HL-60 (cell line): ENCODE measurements at regions not wholly inside any gene's neighbourhood (a gene's known extent, or its start where the extent isn't known, plus 50 kb on each side); places are given as distances from the start of the nearest gene placed in this dataset.

Experiments
- DNase-seq, 2 experiments: peaks; one replicate each; pipeline ENCODE4 v3.0.0-alpha.2; 2010 to 2020; ENCODE audit warnings: low read depth in 1 of 2, low spot score in 1 of 2
- H3K27ac ChIP-seq: fragments of 250-450 bp; sonication (Bioruptor Pico); replicated peaks from 2 replicates; pipeline ENCODE4 v1.5.1; 2020; ENCODE audit warnings: mild to moderate bottlenecking, moderate library complexity
- H3K27me3 ChIP-seq: fragments of 250-450 bp; sonication (Bioruptor Pico); 2 replicates; pipeline ENCODE4 v1.5.1; 2021; ENCODE audit warnings: mild to moderate bottlenecking, moderate library complexity; ENCODE audit not compliant: insufficient read depth, poor library complexity, severe bottlenecking
- H3K4me3 ChIP-seq: replicated peaks from 2 replicates; pipeline ENCODE4 v1.5.1; 2011; ENCODE audit warnings: mild to moderate bottlenecking, control low read depth, low read length; ENCODE audit not compliant: insufficient read depth
- GABPA ChIP-seq: IDR thresholded peaks from 2 replicates; pipeline ENCODE4 v1.6.1; 2012; ENCODE audit warnings: low read depth
- POLR2AphosphoS5 ChIP-seq: IDR thresholded peaks from 2 replicates; pipeline ENCODE4 v1.6.1; 2012; ENCODE audit warnings: low read depth
- REST ChIP-seq: IDR thresholded peaks from 2 replicates; pipeline ENCODE4 v1.6.1; 2012; ENCODE audit warnings: low read depth; ENCODE audit not compliant: insufficient replicate concordance
- SPI1 ChIP-seq: IDR thresholded peaks from 2 replicates; pipeline ENCODE4 v1.6.1; 2012; ENCODE audit warnings: low read depth, mild to moderate bottlenecking, borderline replicate concordance
- TF ChIP-seq, protein P1 (sequence below): IDR thresholded peaks from one replicate; pipeline ENCODE4 v1.5.1; 2011; ENCODE audit warnings: low read length, control low read depth, inconsistent platforms; ENCODE audit not compliant: insufficient read depth

DNA sequence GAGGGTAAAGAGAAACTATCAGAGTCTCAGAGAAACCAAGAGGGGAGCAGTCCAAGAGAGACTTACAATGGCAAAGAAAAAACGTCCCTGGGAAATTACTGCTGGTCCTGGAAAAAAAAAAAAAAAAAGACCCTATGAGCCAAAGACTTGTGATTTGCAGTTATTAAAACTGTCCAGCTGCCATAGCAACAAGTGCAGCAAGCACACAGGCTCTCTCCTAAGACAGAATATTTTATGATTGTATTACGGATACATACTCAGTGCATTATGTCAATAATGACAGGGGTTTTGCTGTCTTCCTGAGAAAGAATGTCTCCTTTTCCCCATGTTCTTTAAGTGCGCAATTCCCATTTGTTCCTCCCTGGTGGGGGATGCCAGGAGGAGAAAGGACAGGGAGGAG lies 178.5 kb downstream of the GPAM start:
- no peak for DNase-seq
- H3K4me3 ChIP-seq, result no peak overlapping the region
- TF ChIP-seq, protein P1, sequence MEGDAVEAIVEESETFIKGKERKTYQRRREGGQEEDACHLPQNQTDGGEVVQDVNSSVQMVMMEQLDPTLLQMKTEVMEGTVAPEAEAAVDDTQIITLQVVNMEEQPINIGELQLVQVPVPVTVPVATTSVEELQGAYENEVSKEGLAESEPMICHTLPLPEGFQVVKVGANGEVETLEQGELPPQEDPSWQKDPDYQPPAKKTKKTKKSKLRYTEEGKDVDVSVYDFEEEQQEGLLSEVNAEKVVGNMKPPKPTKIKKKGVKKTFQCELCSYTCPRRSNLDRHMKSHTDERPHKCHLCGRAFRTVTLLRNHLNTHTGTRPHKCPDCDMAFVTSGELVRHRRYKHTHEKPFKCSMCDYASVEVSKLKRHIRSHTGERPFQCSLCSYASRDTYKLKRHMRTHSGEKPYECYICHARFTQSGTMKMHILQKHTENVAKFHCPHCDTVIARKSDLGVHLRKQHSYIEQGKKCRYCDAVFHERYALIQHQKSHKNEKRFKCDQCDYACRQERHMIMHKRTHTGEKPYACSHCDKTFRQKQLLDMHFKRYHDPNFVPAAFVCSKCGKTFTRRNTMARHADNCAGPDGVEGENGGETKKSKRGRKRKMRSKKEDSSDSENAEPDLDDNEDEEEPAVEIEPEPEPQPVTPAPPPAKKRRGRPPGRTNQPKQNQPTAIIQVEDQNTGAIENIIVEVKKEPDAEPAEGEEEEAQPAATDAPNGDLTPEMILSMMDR, result no peak
- TF ChIP-seq GABPA (no peak), SPI1 (no peak), POLR2AphosphoS5 (no peak), REST (no peak)
- no peak overlapping the region for H3K27ac ChIP-seq
- no peaks in the 10 kb centered on the region for H3K27me3 ChIP-seq

DNA sequence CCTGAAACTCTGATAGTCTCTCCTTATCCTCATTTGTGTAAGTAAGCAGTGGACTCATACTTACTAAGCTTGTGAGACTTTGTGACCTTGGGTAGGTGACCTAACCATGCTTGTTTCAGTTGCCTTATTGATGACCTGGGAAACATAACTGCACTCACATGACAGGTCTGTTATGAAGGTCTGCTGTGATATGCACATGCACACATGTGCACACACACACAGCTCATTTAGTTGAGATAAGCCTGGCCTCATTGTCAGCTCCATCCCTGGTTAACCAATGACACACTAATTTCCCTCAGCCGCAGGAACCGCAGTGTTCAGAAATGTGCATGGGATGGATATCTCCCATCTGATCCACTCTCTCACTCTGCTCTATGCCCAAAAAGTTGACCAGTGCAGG lies 177.2 kb downstream of the GPAM start:
- Histone ChIP-seq H3K4me3 (no peak overlapping the region), H3K27ac (no peak overlapping the region), H3K27me3 (no peaks in the 10 kb centered on the region)
- DNase-seq, result no peak
- no peak for TF ChIP-seq REST
- TF ChIP-seq GABPA, result no peak
- TF ChIP-seq POLR2AphosphoS5, result no peak
- TF ChIP-seq, protein P1, result no peak
- TF ChIP-seq SPI1, result no peak

GRCh38 chr10:112006831-112007230 lies 176.7 kb downstream of the GPAM start:
- no peak for DNase-seq
- Histone ChIP-seq H3K4me3 (no peak overlapping the region), H3K27ac (no peak overlapping the region), H3K27me3 (no peaks in the 10 kb centered on the region)
- TF ChIP-seq SPI1 (no peak), POLR2AphosphoS5 (no peak), REST (no peak), GABPA (no peak)
- TF ChIP-seq, protein P1, result no peak
